GM18861 (cell line): ENCODE measurements at regions not wholly inside any gene's neighbourhood (a gene's known extent, or its start where the extent isn't known, plus 50 kb on each side); places are given as distances from the start of the nearest gene placed in this dataset.
"Not testable (repeated sequence)": the region's sequence is repeated elsewhere in the genome, so short reads cannot be mapped to it uniquely, and the experiment has no call there.

Source experiments
- ATAC-seq: cut with Tn5 transposase; IDR thresholded peaks from one replicate; pipeline ENCODE4 v1.9.1; 2021; ENCODE audit not compliant: unreplicated experiment

DNA sequence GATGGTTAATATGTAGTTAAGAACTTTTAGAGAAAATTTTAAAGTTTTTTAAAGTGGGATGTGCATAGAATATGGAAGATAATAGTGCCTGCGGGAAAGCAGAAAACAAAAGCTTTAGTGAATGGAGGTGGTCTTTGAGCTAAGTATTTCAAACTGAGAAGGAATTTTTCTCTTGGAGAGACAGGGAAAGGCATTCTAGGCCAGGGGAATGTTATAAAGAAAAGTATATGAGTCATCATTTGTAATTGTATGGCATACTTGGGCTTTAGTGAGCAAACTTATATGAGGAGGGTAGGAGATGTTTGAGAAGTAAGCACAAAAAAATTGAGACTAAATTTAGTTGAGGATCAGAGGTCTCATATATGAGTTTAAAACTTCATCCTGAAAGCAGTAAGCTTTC, 467.0 kb downstream of the PPARGC1A start:
- ATAC-seq, result no peak

DNA sequence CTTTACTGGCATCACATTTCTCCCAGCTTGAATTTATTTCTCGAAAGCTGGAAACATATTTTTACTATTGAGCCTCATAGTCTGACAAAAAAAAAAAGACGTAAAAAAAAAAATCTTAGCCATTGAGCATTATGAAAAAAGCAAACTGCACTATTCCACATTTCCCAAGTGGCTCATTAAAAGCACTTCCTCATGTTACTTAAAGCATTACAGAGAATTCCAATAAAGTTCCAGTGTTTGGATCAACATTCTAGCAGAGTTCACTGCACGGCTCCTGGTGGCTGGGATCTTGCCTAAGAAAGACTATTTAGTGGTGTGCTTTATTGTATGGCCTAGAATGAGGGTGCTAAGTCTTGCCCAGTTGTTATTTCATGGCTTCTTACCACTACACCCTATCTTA, 476.2 kb downstream of the PPARGC1A start:
- ATAC-seq, result no peak

DNA sequence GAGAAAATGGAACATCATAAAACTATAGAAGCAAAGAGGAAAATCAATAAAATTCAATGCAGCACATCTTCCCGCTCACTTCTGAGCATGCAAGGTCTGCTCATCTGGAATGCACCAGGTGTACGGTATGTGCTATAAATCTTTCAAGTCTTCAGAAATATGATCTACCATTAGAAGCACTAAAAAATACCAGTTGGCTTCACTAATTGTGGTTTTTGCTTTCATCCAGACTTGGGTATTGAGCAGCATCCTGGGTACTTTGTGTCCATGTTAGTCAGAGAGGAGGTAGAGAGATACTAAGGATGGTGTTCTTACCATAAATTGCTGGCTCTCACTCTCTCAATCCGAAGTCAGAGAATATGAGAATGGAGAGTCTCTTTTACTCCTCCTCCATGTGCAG, 477.1 kb downstream of the PPARGC1A start:
- ATAC-seq, result no peak

DNA sequence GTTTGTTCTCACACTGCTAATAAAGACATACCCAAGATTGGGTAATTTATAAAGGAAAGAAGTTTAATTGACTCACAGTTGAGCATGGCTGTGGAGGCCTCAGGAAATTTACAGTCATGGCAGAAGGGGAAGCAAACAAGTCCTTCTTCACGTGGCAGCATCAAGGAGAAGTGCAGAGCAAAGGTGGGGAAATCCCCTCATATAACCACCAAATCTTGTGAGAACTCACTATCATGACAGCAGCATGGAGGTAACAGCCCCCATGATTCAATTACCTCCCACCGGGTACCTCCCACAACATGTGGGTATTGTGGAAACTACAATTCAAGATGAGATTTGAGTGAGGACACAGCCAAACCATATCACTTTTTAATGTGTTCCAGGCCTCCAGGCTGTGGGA, 480.9 kb downstream of the PPARGC1A start:
- not testable (repeated sequence) for ATAC-seq

DNA sequence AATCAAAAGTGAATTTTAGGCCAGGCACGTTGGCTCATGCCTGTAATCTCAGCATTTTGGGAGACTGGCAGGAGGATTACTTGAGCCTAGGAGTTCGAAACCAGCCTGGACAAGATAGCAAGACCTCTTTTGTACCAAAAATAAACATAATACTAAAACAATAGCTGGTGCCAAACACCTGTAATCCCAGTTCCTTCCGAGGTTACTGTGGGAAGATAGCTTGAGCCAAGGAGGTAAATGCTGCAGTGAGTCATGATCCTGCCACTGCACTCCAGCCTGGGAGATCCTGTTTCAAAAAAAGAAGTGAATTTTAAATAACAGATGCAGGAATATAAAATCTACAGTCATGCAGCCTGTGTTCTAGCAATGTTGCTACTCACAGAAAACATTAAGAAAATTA, 488.3 kb downstream of the PPARGC1A start:
- ATAC-seq, result no peak

DNA sequence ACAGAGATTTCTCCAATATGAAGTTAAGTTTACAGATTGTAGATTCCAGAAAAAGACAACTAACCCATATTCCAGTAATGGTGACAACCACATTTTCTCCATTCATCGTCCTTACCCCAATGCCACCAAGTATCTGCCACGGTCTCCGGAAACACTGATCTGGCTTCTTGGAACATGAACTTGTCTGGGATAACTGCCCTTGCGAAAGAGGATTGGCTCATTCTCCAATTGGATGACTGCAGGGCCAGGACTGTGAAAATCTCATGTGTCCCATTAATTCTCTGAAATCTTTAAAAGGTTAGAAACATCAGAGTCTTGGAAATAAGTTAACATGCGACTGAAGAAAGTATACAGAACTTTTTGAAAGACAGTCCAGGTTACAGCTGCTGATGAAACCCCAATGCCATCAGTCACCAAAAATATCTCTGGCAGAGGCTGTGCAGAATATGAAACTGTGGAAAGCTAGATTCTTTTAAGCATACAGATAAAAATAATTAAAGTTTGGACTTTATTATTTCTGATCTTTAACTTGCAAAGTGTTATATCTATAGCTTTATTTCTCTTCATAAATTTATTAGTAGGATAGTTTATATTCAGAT, 496.9 kb downstream of the PPARGC1A start:
- ATAC-seq, result no peak

DNA sequence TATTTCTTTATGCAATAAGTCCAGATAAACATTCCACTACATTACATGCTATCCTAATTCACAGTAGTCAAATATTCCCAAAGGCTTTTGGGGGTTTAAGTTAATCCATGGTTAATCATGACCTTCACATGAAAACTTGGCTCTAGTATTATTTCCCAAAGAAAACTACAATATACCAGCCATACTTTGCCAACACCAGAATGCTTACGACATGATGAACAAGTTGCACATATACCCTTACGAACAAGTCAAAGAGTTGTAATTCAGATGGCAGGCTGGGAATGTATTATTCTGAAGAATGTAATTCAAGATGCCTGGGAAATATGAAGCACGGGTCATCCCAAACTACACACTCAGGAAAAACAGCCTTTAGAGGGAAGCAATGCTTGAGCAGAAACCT, 499.6 kb downstream of the PPARGC1A start:
- ATAC-seq, result no peak

DNA sequence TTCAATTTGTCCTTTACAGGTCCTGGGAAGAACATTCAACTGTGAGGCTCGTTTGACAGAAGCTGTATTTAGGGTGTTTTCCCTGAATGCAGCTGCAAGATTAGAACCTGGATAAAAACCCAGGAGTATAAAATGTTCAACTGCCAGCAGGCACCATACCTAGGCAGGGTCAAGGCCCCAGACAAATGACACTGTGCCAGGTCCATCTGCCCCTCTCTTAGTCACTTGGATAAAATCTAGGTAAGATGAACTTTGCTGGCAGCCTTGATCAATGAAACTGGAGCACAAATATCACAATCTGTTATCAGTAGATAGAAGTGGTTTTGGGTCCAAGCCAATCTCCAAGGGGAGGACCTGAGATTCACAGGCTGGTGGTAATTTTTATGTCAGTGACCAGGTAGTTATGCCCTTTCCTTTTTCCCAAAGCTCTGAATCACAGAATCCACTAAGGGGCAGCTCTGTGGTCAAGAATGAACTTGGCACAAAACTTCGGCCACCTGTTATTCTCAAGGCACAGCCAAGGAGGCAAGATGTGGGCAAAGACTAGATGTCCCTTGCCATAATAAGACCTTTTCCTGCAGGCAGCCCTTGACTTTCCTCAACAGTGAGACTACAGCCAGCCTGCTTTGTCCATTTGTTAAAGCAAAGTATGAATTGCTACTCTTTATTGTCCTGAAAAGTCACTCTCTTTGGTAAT, 501.0 kb downstream of the PPARGC1A start:
- no peak for ATAC-seq

DNA sequence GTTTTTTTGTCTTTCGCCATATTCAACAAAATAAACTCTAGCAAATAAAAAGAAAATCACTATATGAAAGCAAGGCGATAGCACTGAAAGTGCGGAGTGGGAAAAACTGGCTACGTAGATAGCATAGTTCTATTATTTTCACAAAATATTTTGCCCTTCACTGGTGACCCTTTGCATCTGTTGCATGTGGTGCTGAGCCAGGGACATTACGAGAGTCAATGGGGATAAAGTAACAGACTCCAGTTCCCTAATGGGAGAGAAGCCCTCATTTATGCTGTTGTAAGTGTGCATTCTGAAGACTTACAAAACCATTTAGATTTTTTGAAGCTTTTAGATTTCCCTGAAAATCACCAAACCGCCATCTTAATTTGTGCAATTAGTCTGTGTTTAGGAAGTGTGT, 501.6 kb downstream of the PPARGC1A start:
- no peak for ATAC-seq

DNA sequence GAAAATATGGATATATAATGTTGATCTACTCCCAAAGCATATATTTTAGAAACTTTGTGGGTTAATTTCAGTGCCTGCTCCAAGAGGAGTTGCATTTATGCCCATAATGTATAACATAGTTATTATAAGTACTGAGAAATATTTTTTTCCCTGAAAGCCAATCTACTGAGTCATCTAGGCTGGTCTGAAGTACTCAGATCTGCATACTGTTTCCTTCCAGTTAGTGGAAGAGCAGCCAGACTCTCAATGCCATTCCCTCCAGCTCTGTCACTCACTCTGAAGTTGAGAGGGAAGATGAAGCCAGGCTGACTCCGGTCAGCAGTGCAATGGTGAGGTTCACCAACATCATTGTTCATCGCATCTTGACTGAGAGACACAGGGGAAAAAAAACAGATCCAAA, 505.1 kb downstream of the PPARGC1A start:
- ATAC-seq, result no peak

DNA sequence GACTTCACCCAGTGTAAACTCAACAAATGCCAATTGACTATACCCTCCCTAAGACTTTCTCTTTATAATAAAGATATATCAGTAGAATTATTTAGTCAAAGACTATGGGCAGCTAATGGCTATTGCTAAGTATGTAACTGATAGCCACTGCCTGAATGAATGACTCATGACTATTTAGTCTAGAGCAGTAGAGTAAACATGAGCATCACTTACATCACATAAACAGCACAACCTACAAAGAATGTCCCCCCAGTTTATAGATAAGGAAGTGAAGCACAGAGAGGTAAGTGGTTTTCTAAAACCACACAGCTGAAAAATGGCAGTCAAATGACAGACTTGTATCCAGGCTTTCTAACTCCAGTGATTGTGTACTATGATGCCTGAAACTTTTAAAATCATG, 507.0 kb downstream of the PPARGC1A start:
- no peak for ATAC-seq

DNA sequence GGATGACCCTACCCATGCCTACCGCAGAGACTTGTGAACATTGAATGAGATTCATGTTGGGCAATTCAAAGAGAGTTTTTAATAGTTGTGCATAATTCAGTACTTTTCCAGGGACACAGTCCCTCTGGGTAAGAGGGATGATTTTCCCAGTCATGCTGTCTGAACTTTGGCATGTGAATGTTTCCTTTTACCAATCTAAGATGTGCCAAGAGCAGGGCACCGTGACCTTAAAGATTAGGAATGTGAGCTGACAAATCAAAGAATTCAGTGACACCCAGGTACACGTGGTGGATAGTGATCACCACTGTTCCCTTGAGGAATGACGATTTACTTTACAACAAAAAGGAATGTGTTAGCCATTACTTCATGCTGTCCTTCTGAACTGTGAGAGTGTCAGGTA, 515.6 kb downstream of the PPARGC1A start:
- no peak for ATAC-seq

DNA sequence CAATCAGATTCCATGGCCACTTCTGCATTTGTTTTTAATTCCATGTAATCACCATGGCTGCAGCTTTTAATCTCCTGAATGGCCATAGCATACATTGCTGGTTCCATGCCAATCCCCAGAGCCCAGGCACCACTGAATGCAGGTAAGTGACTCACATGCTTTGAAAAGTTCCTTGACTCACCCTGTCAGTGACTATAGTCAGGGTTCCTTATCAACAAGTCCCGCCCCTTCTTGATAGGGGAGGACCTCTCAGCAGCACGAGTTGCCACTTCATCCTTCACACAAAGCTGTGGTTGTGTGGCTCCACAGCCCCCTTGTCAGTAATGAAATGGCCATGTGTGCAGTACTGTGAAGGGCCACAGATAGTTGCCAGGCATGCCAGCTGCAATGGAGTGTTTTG, 516.6 kb downstream of the PPARGC1A start:
- ATAC-seq, result no peak

DNA sequence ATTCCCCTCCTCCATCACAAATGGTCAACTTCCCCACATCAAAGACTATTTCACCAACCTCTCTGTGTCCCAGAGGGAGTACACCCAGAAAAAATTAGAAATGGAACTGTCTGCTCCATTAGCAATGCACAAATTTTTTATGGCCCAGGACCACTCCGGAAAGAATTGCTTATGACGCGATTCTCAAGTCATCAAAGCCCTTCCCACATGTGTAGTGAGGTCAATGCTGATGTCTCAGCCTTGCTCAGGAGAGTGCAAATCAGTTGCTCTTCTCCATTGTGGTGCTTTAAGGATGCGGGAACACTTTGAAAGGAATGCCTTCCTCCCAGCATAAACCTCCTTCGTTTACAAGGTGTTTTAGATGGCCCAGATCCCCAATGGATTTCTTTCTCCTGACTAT, 518.3 kb downstream of the PPARGC1A start:
- no peak for ATAC-seq

DNA sequence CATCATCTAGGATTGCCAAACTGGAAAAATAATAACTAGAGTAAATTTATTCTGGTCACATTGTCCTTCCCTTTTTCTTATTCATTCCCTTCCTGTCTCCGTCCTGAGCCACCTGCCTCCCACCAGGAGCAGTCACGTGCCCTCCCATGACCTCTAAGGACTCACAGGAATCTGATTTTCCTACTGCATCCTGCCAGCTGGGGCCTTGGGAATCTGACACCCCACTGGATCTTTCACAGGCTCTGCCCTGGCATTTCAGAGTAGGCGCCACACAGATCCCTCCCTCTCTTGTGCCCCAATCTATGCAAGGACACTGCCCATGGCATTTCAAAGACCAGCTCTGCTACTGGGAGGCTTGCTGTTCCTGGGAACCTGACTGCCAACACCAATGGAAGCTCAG, 520.5 kb downstream of the PPARGC1A start:
- no peak for ATAC-seq

DNA sequence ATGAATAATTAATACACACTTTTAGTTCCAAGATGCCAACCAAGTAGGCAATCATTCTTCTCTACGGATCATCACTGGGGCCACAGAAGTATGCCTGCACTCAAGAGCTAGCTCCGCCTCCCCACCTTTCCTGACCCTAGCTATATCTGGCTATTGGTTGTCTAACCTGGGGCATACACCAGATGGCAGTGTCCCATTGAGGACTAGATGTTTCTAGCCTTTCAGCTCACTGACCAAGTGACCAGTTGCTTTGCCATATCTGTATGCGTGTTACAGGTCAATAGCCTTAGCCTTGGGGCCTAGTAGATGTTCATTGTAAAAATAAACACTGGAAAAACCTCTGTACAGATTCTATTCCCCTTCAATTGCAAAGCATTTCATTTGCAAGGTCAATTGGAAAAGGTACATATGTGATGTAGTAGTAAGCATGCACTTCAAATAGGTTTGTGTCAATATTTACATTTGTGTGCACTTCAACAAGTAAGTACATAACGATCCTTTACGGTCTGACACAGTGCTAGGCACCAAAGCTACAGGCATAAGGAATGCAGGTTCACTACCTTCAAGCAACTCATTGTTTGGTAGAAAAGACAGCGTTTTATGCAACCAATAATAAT, 521.7 kb downstream of the PPARGC1A start:
- no peak for ATAC-seq

DNA sequence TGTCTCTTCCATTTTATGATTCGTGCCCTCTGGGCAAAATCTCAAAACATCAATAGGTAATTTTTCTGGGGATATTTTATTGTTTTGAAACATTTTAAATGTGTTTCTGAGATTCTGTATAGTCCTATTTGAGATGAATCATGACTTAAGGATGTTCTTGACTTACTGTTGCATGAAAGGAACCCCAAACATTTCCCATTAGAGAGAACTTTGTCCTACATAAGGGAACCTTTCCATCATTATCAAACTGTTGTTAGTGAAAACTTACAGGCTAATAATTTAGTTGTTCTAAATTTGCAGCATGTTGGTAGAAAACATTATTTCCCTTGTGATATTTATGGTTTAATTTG, 523.3 kb downstream of the PPARGC1A start:
- no peak for ATAC-seq

DNA sequence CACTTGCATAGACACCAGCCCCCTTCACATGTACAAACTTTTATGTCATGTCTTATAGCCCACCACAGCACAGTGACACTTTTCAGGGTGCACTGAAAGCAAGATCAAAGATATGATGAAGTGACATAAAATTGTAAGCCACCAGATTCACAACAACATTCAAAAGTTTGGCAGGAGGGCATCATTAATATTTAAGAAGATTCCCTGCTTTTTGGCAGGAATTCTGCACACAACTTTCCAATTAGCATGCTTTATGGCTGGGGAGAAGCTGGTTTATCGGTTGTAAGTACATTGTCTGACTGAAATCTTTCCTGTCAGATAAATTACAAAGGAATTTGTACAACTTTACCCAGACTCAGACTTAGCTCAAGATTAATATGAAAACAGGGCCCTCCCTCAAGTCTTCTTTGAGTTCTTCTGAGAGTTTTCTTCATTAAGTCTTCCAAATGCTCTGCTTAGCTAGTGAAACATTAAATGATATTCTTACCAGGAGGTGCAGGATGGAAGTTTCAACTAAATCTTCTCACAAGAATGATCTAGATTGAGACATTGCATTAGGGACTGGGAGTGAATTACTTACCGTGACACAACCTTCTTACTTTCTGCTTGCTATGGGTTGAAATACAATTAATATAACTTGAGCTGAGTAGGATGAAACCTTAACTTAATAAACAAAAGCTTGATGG, 523.8 kb downstream of the PPARGC1A start:
- ATAC-seq, result no peak

DNA sequence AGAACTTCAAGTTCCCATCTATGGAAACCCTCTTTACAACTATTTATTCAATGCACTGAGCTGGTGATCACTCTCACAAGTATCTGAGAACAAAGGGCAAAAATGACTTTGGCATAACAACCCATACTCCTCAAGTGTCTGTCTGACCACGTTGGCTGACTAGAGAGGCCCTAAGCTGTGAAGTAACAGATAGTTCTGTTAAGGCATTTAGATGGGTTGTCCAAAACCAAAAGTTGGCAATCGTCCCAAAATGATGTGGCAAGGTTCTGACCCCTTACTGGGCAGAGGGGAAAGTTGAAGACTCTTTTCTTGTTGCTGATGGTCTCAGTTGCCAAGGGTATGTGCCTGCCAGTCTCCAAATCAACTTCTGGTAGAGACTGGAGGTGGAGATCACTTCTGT, 524.8 kb downstream of the PPARGC1A start:
- ATAC-seq, result no peak

DNA sequence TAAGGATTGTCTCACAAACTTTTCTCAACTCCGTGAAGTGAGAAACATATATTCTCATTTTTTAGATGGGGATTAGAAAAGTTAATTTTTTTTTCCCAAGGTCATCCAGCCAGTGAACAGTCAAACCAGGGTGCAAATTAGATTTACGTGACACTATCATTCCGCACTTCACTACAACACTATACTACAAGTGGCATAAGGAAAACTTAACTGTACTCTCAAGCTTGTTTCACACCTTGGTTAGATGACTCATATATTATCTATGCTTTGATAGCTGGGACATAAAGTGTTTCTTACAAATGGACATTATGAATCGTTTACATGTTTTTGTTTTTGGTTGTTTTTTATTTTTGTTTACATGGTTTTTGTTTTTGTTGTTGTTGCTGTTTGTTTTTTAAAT, 525.7 kb downstream of the PPARGC1A start:
- ATAC-seq, result no peak

DNA sequence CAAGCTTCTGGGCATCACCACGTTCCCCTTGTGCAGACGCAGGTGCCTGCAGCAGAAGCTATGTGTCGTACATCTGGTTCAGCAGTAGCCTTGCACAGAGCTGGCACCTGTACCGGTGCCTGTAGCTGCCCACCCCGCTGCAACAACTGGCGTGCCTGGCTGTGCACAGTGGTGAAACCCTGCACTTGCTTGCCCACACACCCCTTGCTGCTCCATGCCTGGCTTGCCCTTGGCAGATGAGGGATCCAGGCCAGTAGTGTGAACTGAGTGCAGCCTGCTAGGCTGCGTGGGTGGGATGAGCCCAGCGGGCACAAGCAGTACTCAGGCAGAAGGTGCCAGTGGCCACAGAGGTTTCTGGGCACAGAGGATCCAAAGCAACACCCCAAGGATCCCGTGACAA, 528.4 kb downstream of the PPARGC1A start:
- no peak for ATAC-seq

DNA sequence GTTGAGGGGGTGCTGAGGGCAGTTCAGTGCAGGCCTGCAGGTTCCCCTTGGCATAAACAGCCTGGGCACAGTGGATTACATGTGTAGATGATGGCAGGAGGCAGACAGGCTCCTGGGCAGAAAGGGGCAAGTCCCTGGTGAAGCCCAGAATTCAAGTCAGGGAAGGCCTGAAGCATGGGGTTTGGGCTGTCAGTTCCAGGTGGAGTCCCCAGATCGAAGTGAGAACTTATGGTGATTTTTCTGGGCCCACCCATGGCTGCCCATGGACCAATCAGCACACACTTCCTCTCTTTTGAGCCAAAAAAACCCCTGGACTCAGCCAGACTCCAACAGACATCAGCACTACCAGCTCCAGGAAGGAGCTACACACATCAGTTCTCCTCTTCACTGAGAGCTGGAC, 529.1 kb downstream of the PPARGC1A start:
- ATAC-seq, result no peak
